IPS-18c (cell line): ENCODE measurements at regions not wholly inside any gene's neighbourhood (a gene's known extent, or its start where the extent isn't known, plus 50 kb on each side); places are given as distances from the start of the nearest gene placed in this dataset.

Source experiments
- H3K4me3 ChIP-seq: 2 replicates; pipeline ENCODE4 v1.7.0; 2013; ENCODE audit warnings: low read depth, mild to moderate bottlenecking, low read length, moderate library complexity; ENCODE audit not compliant: insufficient read depth
- H3K9me3 ChIP-seq: one replicate; pipeline ENCODE4 v1.6.1; 2013; ENCODE audit warnings: mild to moderate bottlenecking, low read length, moderate library complexity; ENCODE audit not compliant: control insufficient read depth, insufficient read depth

- Histone ChIP-seq H3K9me3 (no peaks in the 10 kb centered on the region), H3K4me3 (no peak overlapping the region)
These were observed 157.8 kb downstream of the DHX15 start for GRCh38 chr4:24426557-24426956.

- no peaks in the 10 kb centered on the region for H3K9me3 ChIP-seq
- no peak overlapping the region for H3K4me3 ChIP-seq
These were observed 158.5 kb downstream of the DHX15 start for GRCh38 chr4:24425863-24426262.

DNA sequence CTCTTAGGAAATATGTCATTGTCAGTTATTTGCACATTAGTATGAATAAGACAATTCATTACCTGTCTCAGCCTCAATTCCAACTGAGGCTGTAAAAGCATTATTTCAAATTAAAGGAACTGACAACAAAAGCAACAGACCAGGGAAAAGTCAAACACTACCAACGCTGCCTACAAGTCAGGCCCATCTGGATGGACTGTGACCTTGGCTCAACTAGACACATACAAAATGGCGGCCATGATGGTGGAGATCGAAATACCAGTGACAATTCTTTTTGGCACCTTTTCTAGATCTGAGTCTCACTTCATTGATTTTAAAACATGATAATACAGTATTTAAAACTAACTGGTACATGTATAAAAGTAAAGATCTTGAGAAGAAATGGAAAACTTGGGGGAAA, 160.7 kb downstream of the DHX15 start:
- Histone ChIP-seq H3K9me3 (no peaks in the 10 kb centered on the region), H3K4me3 (no peak overlapping the region)

DNA sequence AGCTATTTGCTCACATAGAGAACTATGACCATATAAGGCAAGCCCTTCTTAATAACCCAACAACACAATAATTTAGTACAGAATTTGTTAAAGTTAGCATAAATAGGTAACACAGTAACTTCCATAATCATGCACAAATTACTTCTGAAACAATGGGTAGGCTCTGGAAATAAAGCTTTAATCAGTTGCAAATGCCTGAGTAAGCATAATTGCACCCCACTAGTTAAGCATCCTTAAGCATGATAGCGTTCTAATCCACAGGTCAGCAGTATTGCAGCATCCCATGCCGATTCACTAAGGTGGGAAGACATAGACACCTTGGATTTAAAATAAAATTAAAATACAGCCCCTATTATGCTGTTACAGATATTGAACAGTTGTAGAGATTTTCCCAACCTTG, 161.7 kb downstream of the DHX15 start:
- H3K4me3 ChIP-seq = no peak overlapping the region
- no peaks in the 10 kb centered on the region for H3K9me3 ChIP-seq

- no peaks in the 10 kb centered on the region for H3K9me3 ChIP-seq
- H3K4me3 ChIP-seq = no peak overlapping the region
These were observed 164.9 kb downstream of the DHX15 start for GRCh38 chr4:24419181-24420034.

GRCh38 chr4:24417206-24417605, 167.1 kb downstream of the DHX15 start:
- no peak overlapping the region for H3K4me3 ChIP-seq
- no peaks in the 10 kb centered on the region for H3K9me3 ChIP-seq

DNA sequence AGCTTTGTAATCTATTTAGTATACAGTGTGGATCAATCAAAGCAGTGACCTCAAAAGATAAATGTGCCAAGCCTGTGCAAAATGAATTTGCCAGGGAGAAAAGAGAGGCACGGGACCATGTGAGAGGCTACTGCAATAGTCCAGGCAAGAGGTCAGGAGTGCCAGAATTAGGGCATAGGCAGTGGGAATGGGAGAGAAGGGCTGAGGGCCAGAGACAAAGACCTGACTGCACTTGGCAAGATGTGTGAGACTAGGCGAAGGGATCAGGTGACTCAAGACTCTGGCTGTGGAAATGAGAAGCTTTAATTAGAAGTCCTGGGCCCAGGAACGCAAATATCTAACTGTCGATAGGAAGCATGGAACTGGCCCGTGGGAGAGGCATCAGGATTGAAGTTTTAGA, 168.1 kb downstream of the DHX15 start:
- Histone ChIP-seq H3K9me3 (no peaks in the 10 kb centered on the region), H3K4me3 (no peak overlapping the region)

- Histone ChIP-seq H3K9me3 (no peaks in the 10 kb centered on the region), H3K4me3 (no peak overlapping the region)
These were observed 171.0 kb downstream of the DHX15 start for GRCh38 chr4:24413311-24413784.

DNA sequence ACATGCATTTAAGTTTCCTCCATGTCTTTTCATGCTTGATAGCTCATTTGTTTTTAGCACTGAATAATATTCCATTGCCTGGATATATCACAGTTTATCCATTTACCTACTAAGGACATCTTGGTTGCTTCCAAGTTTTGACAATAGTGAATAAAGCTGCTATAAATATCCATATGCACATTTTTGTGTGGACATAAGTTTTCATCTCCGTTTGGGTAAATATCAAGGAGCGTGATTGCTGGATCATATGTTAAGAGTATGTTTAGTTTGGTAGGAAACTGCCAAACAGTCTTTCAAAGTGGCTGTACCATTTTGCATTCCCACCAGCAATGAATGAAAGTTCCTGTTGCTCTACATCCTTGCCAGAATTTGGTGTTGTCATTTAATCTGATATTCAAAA, 172.5 kb downstream of the DHX15 start:
- Histone ChIP-seq H3K9me3 (no peaks in the 10 kb centered on the region), H3K4me3 (no peak overlapping the region)

- H3K4me3 ChIP-seq = no peak overlapping the region
- H3K9me3 ChIP-seq = no peaks in the 10 kb centered on the region
These were observed 173.1 kb downstream of the DHX15 start for GRCh38 chr4:24411299-24411698.

DNA sequence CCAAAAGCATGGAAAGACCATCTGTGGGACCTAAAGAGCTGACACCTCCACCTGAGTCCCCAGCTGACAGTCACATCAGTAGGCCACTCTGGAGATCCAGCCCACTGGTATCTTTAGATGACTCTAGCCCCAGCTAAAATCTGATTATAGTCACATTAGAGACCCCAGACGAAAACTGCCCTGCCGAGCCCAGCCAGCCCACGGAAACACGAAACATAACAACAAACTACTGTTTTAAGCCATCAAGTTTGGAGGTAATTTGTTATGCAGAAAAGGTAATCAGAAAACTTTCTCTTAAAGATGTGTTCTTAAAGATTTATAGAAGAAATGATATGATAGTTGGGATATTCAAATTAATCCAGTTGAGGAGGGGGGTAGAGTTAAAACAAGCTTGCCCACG, 175.7 kb downstream of the DHX15 start:
- H3K4me3 ChIP-seq = no peak overlapping the region
- H3K9me3 ChIP-seq = no peaks in the 10 kb centered on the region

DNA sequence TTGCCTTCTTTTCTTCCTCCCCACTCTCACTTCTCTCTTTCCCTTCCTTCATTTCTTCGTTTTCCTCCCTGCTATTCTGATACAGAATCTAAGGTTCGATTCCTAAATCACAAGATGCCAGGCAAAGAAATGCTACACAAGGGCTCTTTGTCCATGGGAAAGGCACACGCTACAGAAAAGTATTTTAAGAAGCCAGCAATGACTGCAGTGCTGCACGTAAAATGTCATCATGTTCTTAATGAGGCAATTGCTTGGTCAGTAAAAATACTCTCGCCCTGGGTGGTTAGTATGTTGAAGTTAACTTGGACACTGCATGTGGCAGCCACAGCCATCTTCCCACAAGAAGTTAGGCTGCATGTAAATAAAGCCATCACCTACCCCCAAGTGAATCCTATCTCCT, 178.4 kb downstream of the DHX15 start:
- Histone ChIP-seq H3K9me3 (no peaks in the 10 kb centered on the region), H3K4me3 (no peak overlapping the region)

- H3K9me3 ChIP-seq = no peaks in the 10 kb centered on the region
- no peak overlapping the region for H3K4me3 ChIP-seq
These were observed 179.0 kb downstream of the DHX15 start for GRCh38 chr4:24405341-24405740.

- Histone ChIP-seq H3K4me3 (no peak overlapping the region), H3K9me3 (no peaks in the 10 kb centered on the region)
These were observed 180.1 kb downstream of the DHX15 start for GRCh38 chr4:24404281-24404680.

DNA sequence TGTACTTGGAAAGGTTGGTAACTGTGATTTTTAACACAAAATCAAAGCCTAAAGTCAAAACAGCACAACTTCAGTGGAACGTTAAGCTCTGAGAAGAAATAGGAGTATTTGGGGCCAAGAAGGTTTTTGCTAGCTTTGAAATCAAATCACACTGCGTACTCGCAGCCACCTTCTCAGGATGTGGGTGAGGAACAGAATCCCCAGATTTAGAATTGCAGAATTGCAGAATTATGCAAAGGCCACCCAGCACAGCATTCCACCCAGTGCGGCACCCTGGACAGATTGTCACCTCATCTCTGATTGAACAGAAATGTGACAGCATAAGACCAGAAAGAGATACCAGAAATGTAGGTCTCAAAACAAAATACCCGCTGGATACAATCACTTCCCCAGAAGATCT, 181.1 kb downstream of the DHX15 start:
- Histone ChIP-seq H3K4me3 (no peak overlapping the region), H3K9me3 (no peaks in the 10 kb centered on the region)

- H3K4me3 ChIP-seq = no peak overlapping the region
- no peaks in the 10 kb centered on the region for H3K9me3 ChIP-seq
These were observed 183.8 kb downstream of the DHX15 start for GRCh38 chr4:24400537-24400936.

- Histone ChIP-seq H3K4me3 (no peak overlapping the region), H3K9me3 (no peaks in the 10 kb centered on the region)
These were observed 187.4 kb downstream of the DHX15 start for GRCh38 chr4:24396988-24397387.

DNA sequence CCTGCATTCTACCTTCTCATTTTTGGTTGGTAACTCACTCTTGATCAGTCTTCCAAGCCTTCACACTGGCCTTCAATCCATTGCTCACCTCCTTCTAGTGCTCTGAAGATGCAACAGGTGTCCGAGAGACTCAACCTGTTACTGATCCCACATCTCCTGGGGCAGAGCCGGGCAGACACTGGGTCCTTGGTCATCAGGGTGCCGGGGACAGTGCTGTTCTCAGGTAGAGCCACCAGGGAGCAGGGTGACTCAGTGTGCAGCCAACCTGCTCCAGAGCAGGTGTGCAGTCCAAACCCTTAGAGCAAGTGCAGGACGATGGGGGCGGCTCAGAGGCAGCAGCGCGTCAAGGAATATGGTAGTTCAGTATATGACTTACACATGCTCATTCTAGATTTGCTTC, 188.4 kb downstream of the DHX15 start:
- Histone ChIP-seq H3K4me3 (no peak overlapping the region), H3K9me3 (no peaks in the 10 kb centered on the region)

- H3K9me3 ChIP-seq = no peaks in the 10 kb centered on the region
- H3K4me3 ChIP-seq = no peak overlapping the region
These were observed 190.3 kb downstream of the DHX15 start for GRCh38 chr4:24394041-24394440.
